ENCODE measurements at regions not wholly inside any gene's neighbourhood (a gene's known extent, or its start where the extent isn't known, plus 50 kb on each side); places are given as distances from the start of the nearest gene placed in this dataset.

DNA sequence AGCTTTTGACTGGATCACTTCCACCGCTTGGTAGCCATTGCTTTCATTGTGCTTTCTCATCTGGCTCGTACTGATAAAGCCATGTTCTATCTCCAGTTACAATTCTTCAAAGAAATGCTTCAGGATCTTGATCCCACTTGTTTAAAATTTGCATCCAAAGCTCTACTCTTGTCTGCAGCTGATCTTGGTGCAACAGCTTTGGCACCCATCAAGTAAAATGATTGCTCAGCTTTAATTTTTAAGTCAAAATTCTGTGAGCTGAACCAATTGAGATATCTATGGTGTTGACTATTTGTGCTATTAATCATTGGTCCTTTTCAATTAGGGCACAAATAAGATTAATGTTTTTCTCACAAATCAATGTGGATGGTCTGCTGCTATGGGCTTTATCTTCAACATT, 54.8 kb upstream of the DUSP10 start:
- no peak for DNase-seq

- no peak for DNase-seq
These were observed 53.5 kb upstream of the DUSP10 start for GRCh38 chr1:221795380-221795779.

- DNase-seq, result no peak
These were observed 53.0 kb upstream of the DUSP10 start for GRCh38 chr1:221794935-221795334.

DNA sequence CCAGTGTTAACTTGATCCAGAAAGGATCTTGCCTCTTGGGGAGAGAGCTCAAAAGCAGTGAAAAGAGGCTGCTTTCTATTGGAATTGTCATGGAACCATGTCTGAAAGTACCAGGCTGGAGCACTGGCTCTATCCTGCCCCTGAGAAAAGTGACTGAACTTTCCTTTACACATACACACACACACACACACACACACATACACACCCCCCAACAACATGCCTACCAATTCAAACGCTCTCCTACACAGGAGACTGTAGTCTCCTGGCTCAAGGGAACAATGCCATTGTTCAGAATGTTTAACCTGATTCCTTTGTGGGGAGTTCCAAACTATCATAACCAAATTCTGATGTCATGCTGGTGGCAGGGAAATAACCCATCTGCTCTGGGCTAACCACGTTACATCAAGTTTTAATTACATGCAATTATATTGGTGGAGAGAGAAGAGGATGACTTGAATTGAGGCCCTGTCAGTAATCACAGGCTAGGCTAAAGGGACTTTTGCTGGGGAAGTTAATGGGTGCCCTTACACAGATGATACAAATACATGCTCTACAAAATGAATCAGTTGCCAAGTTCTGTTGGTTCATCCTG, 52.3 kb upstream of the DUSP10 start:
- DNase-seq, result no peak

DNA sequence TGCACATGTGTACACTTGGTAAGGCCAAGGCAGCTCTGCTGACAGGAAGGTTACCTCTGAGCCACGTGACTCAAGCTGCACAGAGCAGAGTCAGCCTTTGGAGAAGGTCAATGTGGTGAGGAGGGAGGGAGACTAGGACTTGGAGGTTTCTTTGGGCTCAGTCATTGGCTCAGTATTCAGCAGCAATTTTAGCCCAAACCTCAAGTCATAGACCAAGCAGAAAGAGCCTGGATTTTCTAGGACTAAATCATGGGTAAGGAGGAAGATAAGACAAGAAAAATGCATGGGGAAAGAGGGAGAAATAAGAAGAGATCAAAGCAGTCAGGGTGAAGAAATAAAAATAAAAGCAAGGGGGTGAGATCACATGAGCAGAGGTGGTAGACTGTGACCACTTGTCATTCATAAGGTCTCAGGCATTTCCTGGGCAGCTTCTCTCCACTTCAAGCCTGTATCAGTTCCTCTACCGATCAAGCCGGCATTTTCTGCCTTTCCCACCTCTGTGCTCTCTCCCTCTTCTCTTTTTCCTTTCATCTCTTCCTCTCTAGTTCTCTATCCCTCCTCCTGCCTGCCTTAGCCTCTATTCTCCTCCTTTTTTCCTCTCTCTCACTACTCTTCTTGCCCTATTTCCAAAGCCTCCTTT, 51.7 kb upstream of the DUSP10 start:
- no peak for DNase-seq

DNA sequence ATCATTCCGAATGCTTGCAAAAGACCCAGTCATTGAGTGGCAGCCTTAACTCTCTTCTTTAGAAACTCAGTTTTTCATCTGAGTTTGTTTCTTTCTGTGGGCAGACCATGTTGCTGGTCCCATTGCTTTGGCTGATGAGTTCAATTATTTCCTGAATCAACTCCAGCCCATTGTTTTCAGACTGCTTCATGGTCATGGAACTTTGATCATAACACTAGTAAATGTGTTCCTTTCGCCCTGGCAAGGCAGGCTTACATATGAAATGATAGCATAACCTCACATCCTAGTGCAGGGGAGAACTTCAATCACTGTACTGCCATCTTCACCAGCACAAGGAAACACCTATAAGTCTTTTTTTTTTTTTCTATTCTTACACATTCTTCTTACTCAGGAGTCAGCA, 50.0 kb upstream of the DUSP10 start:
- DNase-seq, result no peak

Measured in NCI-H1105 (cell line).